COR-L47 (cell line): ENCODE measurements at regions not wholly inside any gene's neighbourhood (a gene's known extent, or its start where the extent isn't known, plus 50 kb on each side); places are given as distances from the start of the nearest gene placed in this dataset.
"Not testable (repeated sequence)": the region's sequence is repeated elsewhere in the genome, so short reads cannot be mapped to it uniquely, and the experiment has no call there.

Experiments
- DNase-seq: peaks from one replicate; lab custom pipeline; 2025; lab: John Stamatoyannopoulos, UW

DNA sequence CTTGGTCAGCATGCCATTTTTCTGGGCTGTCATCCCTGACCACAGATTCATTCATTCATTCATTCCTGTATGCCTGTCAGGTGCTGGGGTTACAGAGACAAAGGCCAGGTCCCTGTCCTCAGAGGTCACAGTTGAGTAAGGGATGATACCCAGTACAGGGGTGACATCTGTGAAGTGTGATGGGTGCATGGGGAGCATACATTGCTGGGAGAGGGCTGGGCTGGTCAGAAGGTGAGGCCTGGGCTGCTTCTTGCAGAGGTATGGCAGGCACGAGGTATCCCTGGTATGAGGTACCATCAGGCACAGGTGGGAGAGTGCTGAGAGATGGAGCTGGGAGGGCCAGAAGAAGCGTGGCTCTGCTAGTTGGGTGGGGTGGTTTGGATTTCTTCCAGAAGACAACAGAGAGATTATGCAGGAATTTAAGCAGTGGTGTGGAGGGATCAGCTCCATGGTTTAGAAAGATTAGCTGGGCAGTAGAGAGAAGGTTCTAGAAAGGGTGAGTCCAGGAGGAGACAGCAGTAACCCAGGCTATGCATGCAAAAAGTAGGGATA lies 181.9 kb upstream of the HAAO start:
- no peak for DNase-seq

- no peak for DNase-seq
Measured at GRCh38 chr2:42973726-42974125, 181.3 kb upstream of the HAAO start.

DNA sequence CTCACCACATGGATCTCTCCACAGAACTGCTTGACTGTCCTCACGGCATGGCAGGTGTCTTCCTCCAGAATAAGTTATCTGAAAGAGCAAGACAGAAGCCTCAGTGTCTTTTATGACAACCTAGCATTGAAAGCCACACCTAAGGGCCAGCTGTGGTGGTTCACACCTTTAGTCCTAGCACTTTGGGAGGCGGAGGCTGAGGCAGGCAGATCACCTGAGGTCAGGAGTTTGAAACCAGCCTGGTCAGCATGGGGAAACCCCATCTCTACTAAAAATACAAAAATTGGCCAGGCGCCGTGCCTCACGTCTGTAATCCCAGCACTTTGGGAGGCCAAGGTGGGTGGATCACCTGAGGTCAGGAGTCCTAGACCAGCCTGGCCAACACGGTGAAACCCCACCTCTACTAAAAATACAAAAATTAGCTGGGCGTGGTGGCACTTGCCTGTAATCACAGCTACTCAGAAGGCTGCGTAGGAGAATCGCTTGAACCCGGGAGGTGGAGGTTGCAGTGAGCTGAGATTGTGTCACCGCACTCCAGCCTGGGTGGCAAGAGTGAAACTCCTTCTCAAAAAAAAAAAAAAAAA lies 180.6 kb upstream of the HAAO start:
- DNase-seq, result not testable (repeated sequence)

DNA sequence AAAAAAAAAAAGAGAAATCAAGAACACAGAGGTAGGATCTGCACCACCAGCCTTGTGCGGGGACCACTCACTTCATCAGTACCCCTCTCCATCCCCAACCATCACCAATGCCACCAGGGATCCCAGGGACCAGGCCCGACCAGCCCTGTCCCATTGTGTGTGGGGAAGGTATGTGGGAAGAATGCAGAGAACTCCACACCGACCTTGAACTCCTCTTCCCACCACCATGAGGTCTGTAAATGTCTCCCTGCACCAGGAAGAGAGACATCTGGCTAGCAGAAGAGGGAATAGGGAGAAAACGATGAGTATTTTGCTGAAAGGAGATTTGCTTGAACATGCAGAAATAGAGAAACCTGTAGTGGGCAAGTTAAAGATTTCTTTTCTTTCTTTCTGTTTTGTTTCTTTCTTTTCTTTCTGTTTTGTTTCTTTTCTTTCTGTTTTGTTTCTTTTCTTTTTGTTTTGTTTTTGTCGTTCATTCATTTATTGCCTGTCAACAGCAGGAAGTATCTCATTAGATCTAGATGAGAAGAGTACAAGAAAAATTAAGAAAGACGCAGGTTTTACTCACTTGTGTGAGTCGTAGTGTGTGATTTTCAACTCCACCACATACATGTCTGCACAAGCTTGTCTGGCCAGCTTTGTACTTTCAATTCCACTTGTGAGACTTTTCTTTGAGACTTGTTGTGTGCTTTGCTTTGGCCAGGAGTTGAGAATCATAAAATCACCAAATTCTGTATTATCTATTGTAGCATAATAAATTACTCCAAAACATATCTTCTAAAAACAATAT lies 179.8 kb upstream of the HAAO start:
- DNase-seq, result no peak

DNA sequence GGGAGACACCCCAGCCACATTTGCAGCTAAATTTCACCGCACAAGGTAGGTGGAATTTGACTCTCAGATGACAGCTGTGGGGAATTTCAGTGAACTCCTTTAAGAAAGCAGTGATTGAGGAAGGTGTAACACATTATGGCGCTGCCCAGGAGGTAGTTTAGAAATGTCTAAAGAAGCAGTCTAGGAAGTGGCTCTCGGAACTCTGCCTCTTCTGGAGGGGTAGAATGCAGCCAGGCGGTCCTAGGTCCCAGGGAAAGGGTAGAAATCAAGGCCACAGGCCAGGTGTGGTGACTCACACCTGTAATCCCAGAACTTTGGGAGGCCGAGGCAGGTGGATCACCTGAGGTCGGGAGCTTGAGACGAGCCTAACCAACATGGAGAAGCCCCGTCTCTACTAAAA lies 179.0 kb upstream of the HAAO start:
- DNase-seq, result no peak

DNA sequence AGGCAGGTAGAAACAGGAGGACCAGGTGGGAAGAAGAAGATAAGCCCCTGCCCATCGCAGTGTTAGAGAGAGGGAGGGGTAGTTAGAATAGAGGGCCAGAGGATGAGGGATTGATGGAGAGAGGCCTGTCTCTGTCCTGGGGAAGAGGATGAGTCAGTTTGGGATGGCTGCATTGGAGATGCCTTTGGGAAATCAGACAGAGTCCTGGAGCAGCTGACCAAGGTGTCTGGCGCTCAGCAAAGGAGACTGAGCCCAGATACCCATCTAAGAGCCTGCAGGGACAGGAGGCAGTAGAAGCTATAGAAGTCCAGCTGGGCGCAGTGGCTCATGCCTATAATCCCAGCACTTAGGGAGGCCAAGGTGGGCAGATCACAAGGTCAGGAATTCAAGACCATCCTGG lies 177.8 kb upstream of the HAAO start:
- DNase-seq, result no peak

- no peak for DNase-seq
Measured at GRCh38 chr2:42969231-42970150, 177.1 kb upstream of the HAAO start.

DNA sequence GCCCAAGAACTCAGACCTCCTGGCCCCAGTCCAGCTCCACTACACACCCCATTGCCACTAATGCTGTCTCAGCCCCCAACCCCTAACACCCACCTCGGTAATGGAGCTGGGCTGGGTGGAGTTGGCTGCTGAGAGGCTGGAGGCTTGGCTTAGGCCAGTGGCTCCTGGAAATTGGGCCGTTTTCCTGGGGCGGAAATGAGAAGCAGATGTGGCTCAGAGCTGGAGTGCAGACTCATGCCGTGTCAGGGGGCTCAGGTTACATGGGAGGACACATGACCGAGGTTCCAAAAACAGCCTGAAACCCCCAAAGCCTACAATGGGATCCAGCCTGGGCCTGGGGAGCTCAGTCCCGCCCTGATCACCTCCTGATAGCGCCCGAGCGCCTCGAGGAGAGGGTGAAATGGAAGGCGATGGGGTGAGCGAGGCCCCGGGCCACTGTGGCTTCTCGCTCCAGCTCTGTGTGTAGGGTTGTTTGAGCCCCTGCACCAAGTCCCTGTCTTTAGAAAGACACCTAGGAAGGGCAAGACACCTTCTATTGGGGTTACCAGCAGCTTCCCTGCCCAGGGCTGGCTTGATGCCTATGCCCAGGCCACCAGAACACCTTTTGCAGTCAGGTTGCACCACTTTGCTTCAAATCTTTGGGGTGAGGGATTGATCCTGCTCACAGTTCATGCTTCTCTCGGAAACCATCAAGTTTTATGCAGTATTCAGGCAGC lies 175.7 kb upstream of the HAAO start:
- no peak for DNase-seq

GRCh38 chr2:42965910-42966309 lies 173.5 kb upstream of the HAAO start:
- DNase-seq, result no peak

GRCh38 chr2:42965196-42965595 lies 172.8 kb upstream of the HAAO start:
- DNase-seq, result no peak

- no peak for DNase-seq
Measured at GRCh38 chr2:42964439-42965083, 172.2 kb upstream of the HAAO start.

DNA sequence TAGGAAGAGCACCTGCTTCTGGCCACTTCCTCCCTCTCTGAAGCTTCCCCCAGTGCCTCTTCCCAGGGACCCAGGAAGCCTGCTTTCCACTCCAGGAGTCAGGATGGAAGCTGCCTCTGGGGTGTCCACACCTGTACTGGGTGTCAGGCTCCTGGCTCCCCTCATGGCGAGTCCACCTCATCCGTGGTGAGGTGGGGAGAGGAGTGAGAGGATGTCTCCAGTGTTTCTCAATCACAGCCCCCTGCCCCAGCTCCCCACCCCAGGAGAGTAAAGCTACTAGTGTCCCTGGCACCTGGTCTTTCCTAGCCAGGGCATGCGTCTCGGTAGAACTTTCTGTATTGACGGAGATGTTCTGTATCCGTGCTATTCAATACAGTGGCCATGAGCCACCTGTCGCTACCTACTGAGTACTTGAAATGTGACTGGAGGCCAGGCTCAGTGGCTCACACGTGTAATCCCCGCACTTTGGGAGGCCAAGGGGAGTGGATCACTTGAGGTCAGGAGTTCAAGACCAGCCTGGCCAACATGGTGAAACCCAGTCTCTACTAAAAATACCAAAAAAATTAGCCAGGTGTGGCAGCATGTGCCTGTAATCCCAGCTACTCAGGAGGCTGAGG lies 171.2 kb upstream of the HAAO start:
- DNase-seq, result no peak

GRCh38 chr2:42962508-42962953 lies 170.1 kb upstream of the HAAO start:
- no peak for DNase-seq

DNA sequence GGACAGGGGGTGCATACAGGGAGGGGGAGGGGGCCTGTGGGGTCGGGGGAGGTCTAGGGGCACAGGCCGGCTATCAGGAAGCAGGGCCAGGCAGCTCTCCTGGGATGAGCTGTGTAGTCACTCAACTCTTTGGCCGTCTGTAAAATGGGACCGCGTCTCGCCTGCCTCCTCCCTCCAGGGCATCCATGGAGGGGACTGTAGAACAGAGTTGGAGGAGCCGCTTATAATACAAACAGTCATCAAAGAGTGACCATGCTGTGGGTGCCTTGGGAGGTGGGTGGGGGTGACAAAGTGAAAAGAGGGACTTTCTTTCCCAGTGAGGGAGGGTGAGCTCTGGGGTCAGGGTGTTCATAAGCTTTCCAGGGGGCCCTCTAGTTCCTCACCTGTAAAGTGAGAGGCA lies 169.6 kb upstream of the HAAO start:
- no peak for DNase-seq

DNA sequence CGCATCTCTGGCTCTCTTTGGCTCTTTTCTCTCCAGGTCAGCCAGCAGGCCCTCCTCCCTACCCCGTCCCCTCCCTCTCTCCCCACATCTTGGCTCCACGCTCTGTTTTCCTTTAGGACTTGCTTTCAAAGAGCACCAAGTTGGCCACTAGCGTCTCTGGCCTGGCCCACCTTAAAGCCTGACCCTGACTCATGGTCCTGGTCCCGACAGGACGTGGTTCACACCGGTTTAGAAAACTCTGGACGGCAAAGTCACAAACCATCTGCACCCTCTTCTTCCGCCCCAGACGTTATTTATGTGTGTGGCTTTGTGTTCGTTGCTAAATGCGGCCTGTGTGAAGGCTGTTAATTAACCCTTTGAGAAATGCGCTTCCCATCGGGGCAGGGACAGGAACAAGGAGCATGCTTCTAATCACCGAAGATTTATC lies 169.0 kb upstream of the HAAO start:
- no peak for DNase-seq

- no peak for DNase-seq
Measured at GRCh38 chr2:42960842-42961180, 168.4 kb upstream of the HAAO start.

DNA sequence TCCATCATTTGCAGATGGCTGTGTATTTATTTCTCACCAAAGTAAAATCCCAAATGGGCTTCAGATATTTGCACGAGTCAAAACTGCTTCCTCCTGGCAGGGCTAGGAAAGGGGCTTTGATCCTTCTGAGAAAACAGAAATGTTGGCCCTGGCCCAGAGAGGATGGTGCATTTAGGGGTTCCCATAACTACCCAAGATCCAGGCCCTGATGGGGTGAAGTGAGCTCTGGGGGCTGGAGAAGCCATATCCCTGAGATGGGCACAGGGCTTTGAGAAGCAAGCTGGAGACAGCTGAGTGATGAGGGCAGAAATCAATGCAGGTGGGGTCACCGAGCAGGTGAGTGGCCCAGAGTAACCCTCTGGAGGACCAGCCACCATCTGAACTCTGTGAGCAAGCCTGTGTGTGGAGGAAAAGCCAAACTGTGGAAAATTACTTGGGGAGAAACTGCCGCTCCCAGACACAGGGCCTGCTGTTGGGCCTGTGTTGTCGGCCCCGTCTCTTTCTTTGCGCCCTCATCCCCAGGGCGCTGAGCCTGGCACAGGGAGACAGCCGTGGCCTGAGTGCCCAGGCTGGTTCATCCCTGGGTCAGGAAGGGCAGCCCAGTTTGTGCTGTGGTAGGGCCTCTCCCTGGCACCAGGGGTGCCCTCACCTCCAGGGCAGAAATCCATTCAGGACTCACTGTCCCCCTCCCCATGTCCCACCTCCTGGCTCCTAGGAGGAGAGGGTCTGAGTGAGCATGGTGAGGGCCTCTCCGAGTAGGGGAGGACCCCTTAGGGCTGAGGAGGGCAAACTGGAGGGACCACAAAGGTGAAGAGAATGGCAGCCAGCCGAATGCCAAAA lies 167.8 kb upstream of the HAAO start:
- no peak for DNase-seq

- DNase-seq, result no peak
Measured at GRCh38 chr2:42959234-42960001, 167.0 kb upstream of the HAAO start.

DNA sequence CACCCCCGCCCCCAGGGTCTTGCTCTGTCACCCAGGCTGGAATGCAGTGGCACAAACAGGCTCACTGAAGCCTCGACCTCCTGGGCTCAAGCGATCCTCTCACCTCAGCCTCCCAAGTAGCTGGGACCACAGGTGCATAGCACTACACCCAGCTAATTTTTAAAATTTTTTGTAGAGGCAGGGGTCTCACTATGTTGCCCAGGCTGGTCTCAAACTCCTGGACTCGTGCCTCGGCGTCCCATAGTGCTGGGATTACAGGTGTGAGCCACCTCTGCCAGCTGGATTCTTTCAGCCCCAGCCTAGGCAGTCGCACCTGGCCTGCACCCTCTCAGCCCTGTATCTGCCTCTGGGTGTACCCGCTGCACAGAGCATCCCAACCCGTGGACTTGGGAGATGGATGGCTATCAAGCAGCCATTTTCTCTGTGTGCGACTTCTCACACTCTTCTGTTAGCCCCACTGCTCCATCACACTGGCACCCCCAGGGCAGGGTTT lies 166.4 kb upstream of the HAAO start:
- DNase-seq, result no peak
